ENCODE measurements at regions not wholly inside any gene's neighbourhood (a gene's known extent, or its start where the extent isn't known, plus 50 kb on each side); places are given as distances from the start of the nearest gene placed in this dataset.

DNA sequence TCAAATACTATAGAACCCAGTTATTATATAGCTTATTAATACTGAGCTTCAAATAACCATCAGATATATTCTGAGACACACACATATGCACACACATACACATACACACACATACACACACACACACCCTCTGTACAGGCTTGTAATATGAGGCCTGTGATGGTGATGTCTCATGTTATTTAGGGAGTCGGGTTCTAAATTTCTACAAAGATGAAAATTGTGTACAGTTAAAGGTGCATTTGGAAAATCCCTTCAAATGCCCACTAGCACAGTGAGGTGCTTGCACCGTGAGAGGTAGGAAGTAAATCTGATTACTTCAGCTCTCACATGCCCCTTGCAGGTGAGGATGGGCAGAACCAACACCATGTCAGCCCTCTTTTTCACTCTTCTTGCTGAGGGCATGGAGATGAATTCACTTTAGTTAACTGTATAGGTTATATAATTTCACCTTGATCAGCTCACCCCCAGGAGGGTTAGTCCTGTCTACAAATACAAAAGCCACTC, 294.5 kb upstream of the PROK2 start:
- Histone ChIP-seq H3K79me1 (ENCODE audit: insufficient read depth, low read depth, low read length, poor library complexity, severe bottlenecking) (no peaks in the 10 kb centered on the region), H2AFZ (ENCODE audit: low read length) (no peak overlapping the region), H3K4me2 (ENCODE audit: insufficient read depth, insufficient read length, low read length) (no peak overlapping the region), H3T11ph (ENCODE audit: low read length) (no peak overlapping the region), H3K18ac (ENCODE audit: insufficient read length, low read depth, low read length) (no peak overlapping the region), H3K79me2 (ENCODE audit: insufficient read depth, low read length) (no peaks in the 10 kb centered on the region), H3K27me3 (ENCODE audit: insufficient read depth, low read length) (no peaks in the 10 kb centered on the region), H3K9me3 (ENCODE audit: control insufficient read depth, low read depth, low read length) (peaks cover 11% of the 10 kb centered on the region), H3K9ac (ENCODE audit: extremely low read depth, insufficient read length, low read length) (no peak overlapping the region), H2BK120ac (ENCODE audit: low read depth, low read length, poor library complexity, severe bottlenecking) (no peak overlapping the region), H3K23me2 (ENCODE audit: insufficient read length, low read depth, low read length, poor library complexity, severe bottlenecking) (no peaks in the 10 kb centered on the region), H3K4ac (ENCODE audit: low read depth, low read length) (no peak overlapping the region), H3K4me1 (ENCODE audit: insufficient read depth, low read length) (peaks cover 5% of the 10 kb centered on the region; the same call in 1 of the 2 replicates), H4K5ac (ENCODE audit: insufficient read length, low read depth, low read length) (no peak overlapping the region), H3K56ac (ENCODE audit: insufficient read length, low read depth, low read length) (no peak overlapping the region), H2AK5ac (ENCODE audit: insufficient read length, low read length) (no peak overlapping the region), H2BK20ac (ENCODE audit: low read depth, low read length, poor library complexity, severe bottlenecking) (no peak overlapping the region), H3K14ac (ENCODE audit: insufficient read depth, low read length) (no peak overlapping the region), H2BK12ac (ENCODE audit: insufficient read length, low read depth, low read length) (no peak overlapping the region), H4K91ac (ENCODE audit: insufficient read length, low read depth, low read length) (no peak overlapping the region), H4K8ac (replicated peaks; ENCODE audit: insufficient read length, low read depth, low read length) (no peak overlapping the region), H3K27ac (ENCODE audit: insufficient read length, low read depth, low read length) (no peak overlapping the region), H4K20me1 (ENCODE audit: control insufficient read depth, insufficient read depth, insufficient read length) (no peaks in the 10 kb centered on the region), H3K23ac (ENCODE audit: insufficient read length, low read depth, low read length) (no peak overlapping the region), H2BK15ac (ENCODE audit: low read depth, low read length) (no peak overlapping the region), H2BK5ac (ENCODE audit: insufficient read length, low read length) (no peak overlapping the region)
- peaks cover 39 to 40% of the 10 kb centered on the region in 2 experiments for H3K4me1 Mint-ChIP-seq
- peaks cover 26 to 31% of the 10 kb centered on the region in 2 experiments for H3K9me3 Mint-ChIP-seq
- peaks cover 18 to 30% (median 23%) of the 10 kb centered on the region in 3 experiments for H3K36me3 Mint-ChIP-seq (ENCODE audit: insufficient read depth in 1 of 3, low read depth in 3 of 3)
- WGBS (ENCODE audit: extremely low coverage, insufficient read length, low lambda C conversion rate): no CpG with 5 or more reads among the region's 2 CpGs
- TF ChIP-seq, protein P1, sequence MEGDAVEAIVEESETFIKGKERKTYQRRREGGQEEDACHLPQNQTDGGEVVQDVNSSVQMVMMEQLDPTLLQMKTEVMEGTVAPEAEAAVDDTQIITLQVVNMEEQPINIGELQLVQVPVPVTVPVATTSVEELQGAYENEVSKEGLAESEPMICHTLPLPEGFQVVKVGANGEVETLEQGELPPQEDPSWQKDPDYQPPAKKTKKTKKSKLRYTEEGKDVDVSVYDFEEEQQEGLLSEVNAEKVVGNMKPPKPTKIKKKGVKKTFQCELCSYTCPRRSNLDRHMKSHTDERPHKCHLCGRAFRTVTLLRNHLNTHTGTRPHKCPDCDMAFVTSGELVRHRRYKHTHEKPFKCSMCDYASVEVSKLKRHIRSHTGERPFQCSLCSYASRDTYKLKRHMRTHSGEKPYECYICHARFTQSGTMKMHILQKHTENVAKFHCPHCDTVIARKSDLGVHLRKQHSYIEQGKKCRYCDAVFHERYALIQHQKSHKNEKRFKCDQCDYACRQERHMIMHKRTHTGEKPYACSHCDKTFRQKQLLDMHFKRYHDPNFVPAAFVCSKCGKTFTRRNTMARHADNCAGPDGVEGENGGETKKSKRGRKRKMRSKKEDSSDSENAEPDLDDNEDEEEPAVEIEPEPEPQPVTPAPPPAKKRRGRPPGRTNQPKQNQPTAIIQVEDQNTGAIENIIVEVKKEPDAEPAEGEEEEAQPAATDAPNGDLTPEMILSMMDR (conservative IDR thresholded peaks at IDR 0.05): no peak
- H3K27ac Mint-ChIP-seq: no peak overlapping the region
- no peak overlapping the region for H3K4me3 Mint-ChIP-seq
- no peak for DNase-seq
- H3K27me3 Mint-ChIP-seq (ENCODE audit: low read depth): peaks cover 4% of the 10 kb centered on the region

All from H9 (cell line).